Endodermal cell (in vitro differentiated cells): ENCODE measurements at regions not wholly inside any gene's neighbourhood (a gene's known extent, or its start where the extent isn't known, plus 50 kb on each side); places are given as distances from the start of the nearest gene placed in this dataset.

Source experiments
- DNase-seq: peaks from one replicate; pipeline ENCODE4 v3.0.0-alpha.2; 2017
- H3K27ac ChIP-seq: 2 replicates; pipeline ENCODE4 v1.5.1; 2013; ENCODE audit warnings: mild to moderate bottlenecking, low read depth, low read length, moderate library complexity
- H3K27me3 ChIP-seq: 2 replicates; pipeline ENCODE4 v1.6.1; 2013; ENCODE audit warnings: mild to moderate bottlenecking, low read length, moderate library complexity; ENCODE audit not compliant: insufficient read depth, control insufficient read depth, poor library complexity, severe bottlenecking
- H3K36me3 ChIP-seq: 2 replicates; pipeline ENCODE4 v1.7.0; 2013; ENCODE audit warnings: mild to moderate bottlenecking, low read length, moderate library complexity; ENCODE audit not compliant: control insufficient read depth, insufficient read depth
- H3K4me1 ChIP-seq: one replicate; pipeline ENCODE4 v1.7.0; 2013; ENCODE audit warnings: low read length; ENCODE audit not compliant: control insufficient read depth, insufficient read depth
- H3K4me3 ChIP-seq: 2 replicates; pipeline ENCODE4 v1.5.1; 2013; ENCODE audit warnings: mild to moderate bottlenecking, low read length, moderate library complexity
- H3K9ac ChIP-seq: 2 replicates; pipeline ENCODE4 v1.6.1; 2013; ENCODE audit warnings: mild to moderate bottlenecking, low read length, moderate library complexity; ENCODE audit not compliant: poor library complexity, severe bottlenecking; ENCODE audit errors: extremely low read depth
- H3K9me3 ChIP-seq: 2 replicates; pipeline ENCODE4 v1.6.1; 2013; ENCODE audit warnings: mild to moderate bottlenecking, low read length, moderate library complexity; ENCODE audit not compliant: control insufficient read depth
- H3K27ac Mint-ChIP-seq: 2 replicates; pipeline ENCODE4 v1.8.0; 2020; ENCODE audit warnings: mixed read lengths
- H3K27me3 Mint-ChIP-seq: 2 replicates; pipeline ENCODE4 v1.8.0; 2021; ENCODE audit warnings: mild to moderate bottlenecking, mixed read lengths; ENCODE audit not compliant: insufficient read depth
- H3K36me3 Mint-ChIP-seq: 2 replicates; pipeline ENCODE4 v1.8.0; 2020; ENCODE audit warnings: low read depth, mixed read lengths
- H3K4me1 Mint-ChIP-seq: 2 replicates; pipeline ENCODE4 v1.8.0; 2020; ENCODE audit warnings: mixed read lengths
- H3K4me3 Mint-ChIP-seq: 2 replicates; pipeline ENCODE4 v1.8.0; 2020; ENCODE audit warnings: mild to moderate bottlenecking, moderate library complexity, mixed read lengths
- H3K9me3 Mint-ChIP-seq: 2 replicates; pipeline ENCODE4 v1.8.0; 2020; ENCODE audit warnings: mild to moderate bottlenecking, mixed read lengths
- WGBS, 2 experiments: methylation state at CpG; one replicate each; pipeline versions ENCODE4 v1.1.5 to v1.1.7; 2013; ENCODE audit warnings: missing lambda C conversion rate in 2 of 2, mixed read lengths in 1 of 2; ENCODE audit not compliant: insufficient coverage in 1 of 2, insufficient read length in 1 of 2; 5-methylcytosine and 5-hydroxymethylcytosine counted together
- TF ChIP-seq, protein P1 (sequence below): fragments of 200-600 bp; sonication (generic); conservative IDR thresholded peaks from 2 replicates; pipeline ENCODE4 v1.5.0; 2021; ENCODE audit warnings: antibody characterized with exemption, mild to moderate bottlenecking

DNA sequence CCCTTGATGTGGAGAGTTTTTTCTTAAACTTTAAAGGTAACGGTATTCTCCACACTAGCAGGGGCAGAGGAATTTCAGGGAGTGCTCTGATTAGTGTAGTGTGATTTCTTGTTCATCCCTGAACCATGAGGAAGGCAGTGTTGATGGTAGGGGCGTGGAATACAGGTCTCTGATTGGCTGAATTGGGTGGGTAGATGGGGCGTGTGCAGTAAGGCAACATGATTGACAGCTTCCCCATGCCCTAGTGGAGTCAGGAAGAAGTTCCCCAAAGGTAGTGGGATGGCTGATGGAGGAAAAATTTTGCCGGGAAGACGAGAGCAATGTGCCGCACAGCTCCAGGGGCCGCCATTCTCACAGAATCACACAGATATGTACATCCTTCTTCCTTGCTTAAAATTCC is 97.4 kb upstream of the SALL4 start:
- H3K9me3 Mint-ChIP-seq, result no peaks in the 10 kb centered on the region
- no peaks in the 10 kb centered on the region for H3K27me3 Mint-ChIP-seq
- WGBS, 2 experiments, result 93 to 96% methylated on average over 2 to 7 of the region's 7 CpGs
- Histone ChIP-seq H3K4me3 (no peak overlapping the region), H3K9me3 (no peaks in the 10 kb centered on the region), H3K4me1 (no peaks in the 10 kb centered on the region), H3K36me3 (no peaks in the 10 kb centered on the region), H3K9ac (no peak overlapping the region), H3K27me3 (no peaks in the 10 kb centered on the region), H3K27ac (no peak overlapping the region)
- no peak overlapping the region for H3K27ac Mint-ChIP-seq
- no peaks in the 10 kb centered on the region for H3K36me3 Mint-ChIP-seq
- H3K4me3 Mint-ChIP-seq, result no peak overlapping the region
- TF ChIP-seq, protein P1, sequence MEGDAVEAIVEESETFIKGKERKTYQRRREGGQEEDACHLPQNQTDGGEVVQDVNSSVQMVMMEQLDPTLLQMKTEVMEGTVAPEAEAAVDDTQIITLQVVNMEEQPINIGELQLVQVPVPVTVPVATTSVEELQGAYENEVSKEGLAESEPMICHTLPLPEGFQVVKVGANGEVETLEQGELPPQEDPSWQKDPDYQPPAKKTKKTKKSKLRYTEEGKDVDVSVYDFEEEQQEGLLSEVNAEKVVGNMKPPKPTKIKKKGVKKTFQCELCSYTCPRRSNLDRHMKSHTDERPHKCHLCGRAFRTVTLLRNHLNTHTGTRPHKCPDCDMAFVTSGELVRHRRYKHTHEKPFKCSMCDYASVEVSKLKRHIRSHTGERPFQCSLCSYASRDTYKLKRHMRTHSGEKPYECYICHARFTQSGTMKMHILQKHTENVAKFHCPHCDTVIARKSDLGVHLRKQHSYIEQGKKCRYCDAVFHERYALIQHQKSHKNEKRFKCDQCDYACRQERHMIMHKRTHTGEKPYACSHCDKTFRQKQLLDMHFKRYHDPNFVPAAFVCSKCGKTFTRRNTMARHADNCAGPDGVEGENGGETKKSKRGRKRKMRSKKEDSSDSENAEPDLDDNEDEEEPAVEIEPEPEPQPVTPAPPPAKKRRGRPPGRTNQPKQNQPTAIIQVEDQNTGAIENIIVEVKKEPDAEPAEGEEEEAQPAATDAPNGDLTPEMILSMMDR, result no peak
- no peak for DNase-seq
- peaks cover 8% of the 10 kb centered on the region for H3K4me1 Mint-ChIP-seq

DNA sequence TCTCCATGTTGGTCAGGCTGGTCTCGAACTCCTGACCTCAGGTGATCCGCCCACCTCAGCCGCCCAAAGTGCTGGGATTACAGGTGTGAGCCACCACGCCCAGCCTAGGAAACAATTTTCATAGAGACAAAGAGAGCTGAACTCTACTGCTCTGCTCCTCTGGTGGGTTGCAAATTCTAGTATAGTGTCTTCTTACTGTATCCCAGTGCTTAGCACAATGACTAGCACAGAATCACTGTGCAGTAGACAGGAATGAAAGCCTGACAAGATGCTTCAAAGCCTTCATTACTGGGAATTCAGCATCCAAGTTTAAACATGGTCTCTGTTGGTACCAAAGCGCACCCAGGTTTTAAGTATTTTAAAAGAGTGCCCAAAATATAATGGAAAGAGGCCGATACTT is 96.5 kb upstream of the SALL4 start:
- H3K4me1 ChIP-seq, result peaks cover 3% of the 10 kb centered on the region
- DNase-seq, result no peak
- no peak overlapping the region for H3K4me3 Mint-ChIP-seq
- no peak overlapping the region for H3K9ac ChIP-seq
- H3K27ac Mint-ChIP-seq, result no peak overlapping the region
- no peaks in the 10 kb centered on the region for H3K9me3 Mint-ChIP-seq
- no peak overlapping the region for H3K4me3 ChIP-seq
- H3K27me3 Mint-ChIP-seq, result no peaks in the 10 kb centered on the region
- H3K9me3 ChIP-seq, result no peaks in the 10 kb centered on the region
- TF ChIP-seq, protein P1, result no peak
- H3K27me3 ChIP-seq, result no peaks in the 10 kb centered on the region
- WGBS, 2 experiments, result 85 to 91% methylated on average over 6 of the region's 6 CpGs
- peaks cover 12% of the 10 kb centered on the region for H3K4me1 Mint-ChIP-seq
- no peak overlapping the region for H3K27ac ChIP-seq
- no peaks in the 10 kb centered on the region for H3K36me3 ChIP-seq
- no peaks in the 10 kb centered on the region for H3K36me3 Mint-ChIP-seq

DNA sequence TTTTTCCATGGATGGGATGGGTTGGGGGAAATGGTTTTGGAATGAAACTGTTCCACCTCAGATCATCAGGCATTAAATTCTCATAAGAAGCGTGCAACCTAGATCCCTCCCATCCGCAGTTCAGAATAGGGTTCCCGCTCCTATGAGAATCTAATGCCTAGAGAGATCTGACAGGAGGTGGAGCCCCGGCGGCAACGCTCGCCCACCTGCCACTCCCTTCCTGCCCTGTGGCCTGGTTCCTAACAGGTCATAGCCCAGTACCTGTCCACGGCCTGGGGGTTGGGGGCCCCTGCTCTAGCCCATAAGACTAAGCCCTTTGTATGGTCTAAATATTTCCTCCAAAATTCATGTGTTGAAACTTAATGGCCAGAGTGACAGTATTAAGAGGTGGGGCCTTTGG is 92.3 kb upstream of the SALL4 start:
- H3K9me3 Mint-ChIP-seq, result no peaks in the 10 kb centered on the region
- Histone ChIP-seq H3K27me3 (no peaks in the 10 kb centered on the region), H3K4me3 (no peak overlapping the region), H3K27ac (no peak overlapping the region), H3K9me3 (no peaks in the 10 kb centered on the region), H3K4me1 (peaks cover 8% of the 10 kb centered on the region), H3K9ac (no peak overlapping the region), H3K36me3 (no peaks in the 10 kb centered on the region)
- peak; percentile 70 for DNase-seq
- peaks cover 25% of the 10 kb centered on the region for H3K4me1 Mint-ChIP-seq
- WGBS, 2 experiments, result 90 to 100% methylated on average over 3 to 8 of the region's 8 CpGs
- no peak overlapping the region for H3K27ac Mint-ChIP-seq
- no peaks in the 10 kb centered on the region for H3K36me3 Mint-ChIP-seq
- no peak overlapping the region for H3K4me3 Mint-ChIP-seq
- TF ChIP-seq, protein P1, result no peak
- H3K27me3 Mint-ChIP-seq, result no peaks in the 10 kb centered on the region
